Ovary (tissue), 3 donors: ENCODE measurements at regions not wholly inside any gene's neighbourhood (a gene's known extent, or its start where the extent isn't known, plus 50 kb on each side); places are given as distances from the start of the nearest gene placed in this dataset.

Experiments used
- CTCF ChIP-seq, 3 donors: fragments of 450-650 bp in 2 of 3; fragments of 200-600 bp in 1 of 3; IDR thresholded peaks; one replicate each; pipeline versions ENCODE4 v1.5.1 to v1.8.0; 2016 to 2022; ENCODE audit warnings: antibody characterized with exemption in 3 of 3, mild to moderate bottlenecking in 1 of 3
- POLR2A ChIP-seq: fragments of 450-650 bp; IDR thresholded peaks from one replicate; pipeline ENCODE4 v1.6.1; 2017; ENCODE audit warnings: antibody characterized with exemption, mild to moderate bottlenecking, moderate library complexity
- donor health status: DM: no; HTN: no; CAD: no.

GRCh38 chr18:27621236-27621890, 436.3 kb upstream of the CHST9 start:
- TF ChIP-seq POLR2A = no peak
- TF ChIP-seq CTCF (IDR thresholded peaks at IDR 0.05) = no peak
